GM18502 (cell line): ENCODE measurements at regions not wholly inside any gene's neighbourhood (a gene's known extent, or its start where the extent isn't known, plus 50 kb on each side); places are given as distances from the start of the nearest gene placed in this dataset.

Source experiments
- ATAC-seq: cut with Tn5 transposase; IDR thresholded peaks from one replicate; pipeline ENCODE4 v1.9.1; 2021; ENCODE audit warnings: mild to moderate bottlenecking; ENCODE audit not compliant: unreplicated experiment, poor library complexity

- no peak for ATAC-seq
Measured at GRCh38 chr5:74919487-74919886, 53.3 kb upstream of the FAM169A start.

- no peak for ATAC-seq
Measured at GRCh38 chr5:74919041-74919440, 52.9 kb upstream of the FAM169A start.

GRCh38 chr5:74918232-74918669, 52.1 kb upstream of the FAM169A start:
- ATAC-seq = no peak

- ATAC-seq = no peak
Measured at GRCh38 chr5:74916831-74917710, 50.9 kb upstream of the FAM169A start.
